HG03558 (cell line): ENCODE measurements at regions not wholly inside any gene's neighbourhood (a gene's known extent, or its start where the extent isn't known, plus 50 kb on each side); places are given as distances from the start of the nearest gene placed in this dataset.

ENCODE experiments used
- ATAC-seq: cut with Tn5 transposase; IDR thresholded peaks from one replicate; pipeline ENCODE4 v1.9.1; 2021; ENCODE audit warnings: moderate number of reproducible peaks; ENCODE audit not compliant: unreplicated experiment; ENCODE audit errors: extremely low read depth

DNA sequence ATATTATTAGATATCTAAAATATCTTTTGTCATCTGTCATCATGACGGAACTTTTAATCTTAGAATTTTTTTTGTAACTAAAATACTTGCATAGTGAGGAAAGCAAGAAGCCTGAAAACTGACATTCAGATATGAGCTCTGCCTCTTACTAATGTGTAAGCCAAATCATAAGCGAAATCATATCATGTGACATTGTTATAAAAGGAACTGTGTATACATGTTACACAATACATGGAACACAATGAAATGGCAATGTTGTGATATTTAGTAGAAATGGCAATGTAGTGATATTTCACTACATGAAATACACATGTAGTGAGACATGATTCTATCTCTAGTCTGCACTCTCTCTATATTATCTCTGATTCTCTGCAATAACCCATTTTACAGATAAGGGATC, 1016.4 kb upstream of the PIK3C3 start:
- no peak for ATAC-seq

DNA sequence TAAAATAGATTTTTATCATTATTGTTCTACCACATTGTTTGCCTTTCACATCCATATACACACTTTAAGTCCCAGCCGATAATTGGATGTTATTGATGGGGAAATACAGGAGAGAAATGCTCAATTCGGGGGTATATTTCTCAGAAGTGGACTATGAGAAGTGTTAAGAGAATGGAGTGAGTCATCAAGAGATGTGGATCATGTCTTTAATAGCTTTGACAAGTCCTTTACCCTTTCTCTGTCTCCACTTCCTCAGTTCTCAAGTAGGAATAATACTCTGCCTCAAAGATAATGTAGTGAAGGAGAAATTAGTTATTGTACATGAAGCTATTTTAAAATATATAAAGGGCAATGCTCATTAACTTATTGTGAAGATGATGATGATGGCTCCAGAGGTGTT, 1017.6 kb upstream of the PIK3C3 start:
- ATAC-seq: no peak

DNA sequence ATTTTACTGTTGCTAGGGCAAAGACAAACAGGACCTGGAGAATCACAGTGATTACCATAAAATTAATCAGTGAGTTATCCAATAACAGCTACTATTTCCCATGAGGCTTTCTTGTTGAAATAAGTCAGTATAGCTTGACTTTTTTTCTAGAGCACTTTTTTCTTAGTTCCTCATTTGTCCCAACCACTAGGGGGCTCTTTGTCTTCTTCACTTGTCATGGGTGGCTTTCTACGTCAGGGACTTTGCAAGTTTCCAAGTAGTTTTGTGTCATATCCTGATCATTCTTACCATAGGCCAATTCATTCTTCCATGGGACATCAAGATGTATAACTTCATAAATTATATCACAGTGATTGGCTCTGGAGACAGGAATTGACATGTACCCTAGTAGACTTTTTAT, 1019.6 kb upstream of the PIK3C3 start:
- no peak for ATAC-seq

DNA sequence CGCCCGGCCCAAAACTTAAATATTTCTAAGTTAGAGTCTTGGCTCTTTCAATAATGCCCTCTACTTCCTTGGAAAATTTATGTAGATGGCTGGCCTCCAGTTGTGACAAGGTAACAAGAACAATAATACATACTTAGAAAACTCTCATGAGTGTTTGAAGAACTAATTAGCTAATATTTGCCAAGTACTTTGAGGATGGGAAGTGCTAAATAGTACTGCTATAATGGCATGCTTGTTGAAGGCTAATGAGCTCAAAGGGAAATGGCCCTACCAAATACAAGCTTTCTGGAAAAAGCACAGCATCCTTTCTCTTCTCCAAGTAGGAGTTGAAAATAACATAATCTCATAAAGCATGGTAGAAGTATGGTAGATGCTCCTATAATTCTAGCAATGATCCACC, 1022.2 kb upstream of the PIK3C3 start:
- ATAC-seq: no peak

DNA sequence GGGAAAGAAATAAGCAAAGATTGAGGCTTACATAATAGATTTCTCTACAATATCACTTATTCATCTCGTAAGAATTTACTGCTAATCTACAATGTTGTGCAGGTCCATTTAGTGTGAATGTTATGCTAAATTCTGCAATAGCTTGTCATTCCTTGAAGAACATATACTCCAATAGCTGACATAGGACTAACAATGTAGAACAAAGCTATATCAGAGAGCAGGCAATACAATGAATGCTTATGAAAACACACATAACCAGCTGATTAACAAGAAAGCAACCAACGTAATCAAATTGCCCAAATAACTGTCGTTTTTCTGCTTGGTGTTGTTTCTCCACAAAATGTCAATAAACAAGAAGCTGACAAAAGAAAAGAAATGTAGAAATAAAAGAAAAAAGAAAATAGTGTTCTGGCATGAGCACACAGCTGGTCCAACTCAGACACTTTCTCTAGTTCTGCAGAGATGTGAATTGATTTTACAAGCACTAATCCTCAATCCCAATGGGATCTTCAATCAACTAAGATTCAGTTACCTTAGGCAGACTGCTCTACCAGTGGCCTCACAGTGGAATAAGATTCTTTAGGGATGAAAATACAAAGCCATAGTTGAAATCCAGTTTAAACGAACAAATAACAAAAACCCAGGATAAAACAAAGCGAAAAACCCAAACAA, 1024.7 kb upstream of the PIK3C3 start:
- ATAC-seq: no peak

DNA sequence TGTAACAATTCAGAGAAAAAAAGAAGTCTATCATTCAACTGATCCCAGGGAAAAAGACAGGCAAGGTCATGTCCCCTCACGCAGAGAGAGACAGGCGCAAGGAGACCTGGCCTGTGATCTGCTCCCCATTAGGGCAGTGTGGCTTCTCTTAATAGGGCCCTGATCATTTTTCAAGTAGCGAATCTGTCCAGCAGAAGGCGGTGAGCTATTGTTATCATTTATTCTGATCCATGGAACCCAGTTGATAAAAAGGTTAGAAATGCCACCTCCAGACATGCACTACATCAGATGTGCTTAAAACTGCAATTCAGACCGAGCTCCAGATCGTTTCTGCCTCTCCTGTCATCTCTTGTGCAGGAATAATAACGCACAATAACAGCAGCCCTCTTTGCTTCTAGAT, 1025.6 kb upstream of the PIK3C3 start:
- ATAC-seq: no peak

DNA sequence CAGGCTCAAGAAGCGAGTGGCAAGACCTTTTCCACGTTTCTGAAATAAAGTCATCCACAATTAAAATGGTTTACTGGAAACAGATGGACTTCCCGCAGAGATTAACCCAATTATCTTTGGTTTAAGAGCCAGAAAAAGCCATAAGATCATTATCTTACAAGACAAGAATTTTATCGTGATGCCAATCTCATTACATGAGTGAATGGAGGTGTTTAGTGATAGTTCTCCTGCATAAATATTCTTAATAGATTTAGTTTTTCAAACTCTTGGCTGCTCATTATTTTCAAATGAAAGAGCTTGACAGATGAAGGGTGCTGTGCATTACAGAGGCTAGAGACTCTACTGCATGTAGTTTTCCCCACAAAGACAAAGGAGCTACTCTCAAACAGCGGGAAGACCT, 1028.4 kb upstream of the PIK3C3 start:
- no peak for ATAC-seq

DNA sequence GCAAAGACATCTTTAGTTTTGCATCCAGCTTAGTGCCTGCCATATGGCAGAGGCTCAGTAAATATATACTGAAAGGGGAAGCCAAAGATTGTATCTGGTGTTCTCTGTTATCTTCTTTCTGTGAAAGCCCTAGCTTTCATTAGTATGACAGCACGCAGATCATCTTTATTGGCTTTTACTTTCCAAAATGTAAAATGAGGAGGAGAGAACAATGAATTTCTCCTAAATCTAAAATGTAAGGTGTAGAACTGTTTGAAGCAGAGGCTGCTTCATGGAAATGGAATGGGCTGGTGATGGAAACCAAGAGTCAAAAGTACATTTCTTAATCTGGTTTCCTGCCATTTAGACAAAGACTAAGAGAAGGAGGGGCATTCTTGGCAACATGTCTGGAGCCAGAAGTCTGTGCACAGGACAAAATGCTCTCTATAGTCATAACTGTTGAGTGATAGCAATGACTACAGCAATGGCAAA, 1029.9 kb upstream of the PIK3C3 start:
- no peak for ATAC-seq

DNA sequence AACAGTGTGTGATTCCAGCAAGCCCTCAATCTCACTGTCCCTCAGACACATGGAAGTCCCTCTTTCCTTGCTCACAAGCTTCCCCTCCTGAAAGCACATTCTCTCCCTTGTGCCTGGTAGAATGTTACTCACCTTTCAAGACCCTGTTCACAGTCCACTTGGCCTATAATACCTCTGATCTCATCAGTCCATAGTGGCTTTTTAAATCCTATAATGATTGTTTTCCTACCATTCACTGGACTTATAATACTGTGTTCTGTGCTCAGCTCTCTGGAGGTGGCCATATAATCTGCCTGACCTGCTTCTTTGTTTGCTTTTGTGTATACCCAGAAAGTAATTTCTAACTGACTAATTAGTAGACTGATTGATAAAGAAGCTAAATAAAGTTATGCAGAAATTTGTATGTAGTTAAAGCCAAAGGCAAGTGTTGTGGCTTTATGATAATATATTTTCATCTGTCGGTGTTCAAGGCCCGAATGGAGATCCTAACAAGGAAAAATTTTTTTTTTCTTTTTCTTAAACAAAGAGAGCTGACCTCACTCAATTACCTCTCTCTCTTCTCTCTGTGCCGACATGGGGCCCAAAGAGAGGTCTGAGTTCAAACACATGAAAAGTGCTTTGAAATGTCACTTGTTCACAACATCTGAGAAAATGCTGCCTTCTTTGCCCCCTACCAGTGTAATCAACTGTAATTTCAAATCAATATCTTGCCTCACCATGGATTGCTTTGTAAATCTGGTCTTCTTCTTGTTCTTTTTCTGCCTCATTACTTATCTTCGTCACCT, 1033.0 kb upstream of the PIK3C3 start:
- ATAC-seq: no peak

DNA sequence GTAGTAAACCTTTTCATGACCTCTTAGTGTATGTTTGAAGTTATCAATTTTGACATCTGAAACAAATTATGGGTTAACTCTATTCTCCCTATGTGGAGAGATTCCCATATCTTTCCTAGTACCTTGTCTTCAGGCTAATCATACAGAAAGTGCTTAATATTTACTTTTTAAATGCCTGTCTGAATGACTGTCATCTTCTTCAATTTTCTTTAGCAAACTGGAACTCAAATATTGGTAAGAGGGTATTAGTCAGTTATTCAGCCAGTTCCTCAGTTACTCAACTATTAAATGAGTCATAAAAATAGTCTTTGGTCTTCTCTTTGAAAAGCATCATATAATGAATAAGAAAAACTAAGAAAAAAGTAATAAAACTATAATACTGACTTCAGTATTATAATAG, 1038.0 kb upstream of the PIK3C3 start:
- no peak for ATAC-seq

DNA sequence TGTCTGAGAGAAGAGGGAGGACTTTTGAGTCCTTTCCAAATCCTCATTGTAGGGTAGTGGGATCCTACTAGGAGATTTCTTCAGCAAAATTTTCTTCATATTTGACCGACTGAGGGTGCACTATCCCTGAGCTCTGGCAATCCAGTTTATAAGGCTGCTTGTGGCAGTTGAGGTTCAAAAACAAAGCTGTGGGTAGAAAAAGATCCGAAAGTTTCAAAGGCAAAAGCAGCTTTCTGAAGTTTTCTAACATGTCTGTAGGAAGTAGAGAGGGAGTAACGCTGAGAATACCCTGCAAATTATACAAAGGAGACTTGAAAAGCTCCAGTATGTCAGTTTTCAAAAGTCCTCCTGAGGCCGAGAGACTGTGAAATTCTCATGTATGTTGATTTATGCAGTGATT, 1039.3 kb upstream of the PIK3C3 start:
- ATAC-seq: no peak

DNA sequence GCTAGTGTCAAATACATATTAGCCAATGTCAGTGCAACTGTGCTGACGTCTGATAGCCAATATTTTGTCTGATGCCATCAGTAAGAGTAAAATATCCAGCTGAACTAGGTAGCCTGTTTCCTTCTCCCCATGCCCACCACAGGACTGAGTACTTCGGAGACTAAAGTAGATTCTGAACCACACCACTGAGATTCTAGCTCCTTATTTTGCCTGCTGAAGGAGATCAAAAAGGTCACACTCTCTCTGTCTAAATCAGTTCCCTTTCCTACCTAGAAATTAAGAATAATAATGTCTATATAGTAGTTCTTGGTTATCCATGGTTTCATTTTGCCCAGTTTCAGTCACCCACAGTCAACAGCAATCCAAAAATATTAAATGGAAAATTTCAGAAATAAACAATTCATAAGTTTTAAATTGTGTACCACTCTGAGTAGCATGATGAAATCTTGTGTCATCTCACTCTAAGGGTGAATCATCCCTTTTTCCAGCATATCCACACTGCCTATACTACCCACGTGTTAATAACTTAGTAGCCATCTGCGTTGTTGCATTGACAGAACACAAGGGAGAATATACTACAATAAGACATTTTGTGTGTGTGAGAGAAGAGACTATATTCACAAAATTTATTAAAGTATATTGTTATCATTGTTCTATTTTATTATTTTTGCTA, 1043.3 kb upstream of the PIK3C3 start:
- no peak for ATAC-seq

DNA sequence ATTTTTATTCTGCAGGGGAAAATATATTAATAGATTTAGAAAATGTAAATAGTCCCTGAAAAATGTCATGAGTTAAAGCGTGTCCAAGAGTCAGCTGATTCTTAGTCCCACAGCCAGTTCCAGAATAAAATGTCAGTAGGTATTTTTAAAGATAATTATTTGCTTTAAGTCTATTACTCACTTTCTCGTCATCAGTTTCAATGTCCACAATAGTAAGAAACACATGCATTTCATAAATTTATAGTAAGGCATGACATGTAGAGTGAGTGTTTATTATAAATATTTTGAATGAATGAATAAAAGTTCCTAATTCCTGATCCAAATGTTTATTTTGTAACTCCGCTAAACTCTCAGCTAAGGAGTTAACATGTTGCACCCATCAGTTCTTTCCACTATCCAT, 1044.0 kb upstream of the PIK3C3 start:
- ATAC-seq: no peak

DNA sequence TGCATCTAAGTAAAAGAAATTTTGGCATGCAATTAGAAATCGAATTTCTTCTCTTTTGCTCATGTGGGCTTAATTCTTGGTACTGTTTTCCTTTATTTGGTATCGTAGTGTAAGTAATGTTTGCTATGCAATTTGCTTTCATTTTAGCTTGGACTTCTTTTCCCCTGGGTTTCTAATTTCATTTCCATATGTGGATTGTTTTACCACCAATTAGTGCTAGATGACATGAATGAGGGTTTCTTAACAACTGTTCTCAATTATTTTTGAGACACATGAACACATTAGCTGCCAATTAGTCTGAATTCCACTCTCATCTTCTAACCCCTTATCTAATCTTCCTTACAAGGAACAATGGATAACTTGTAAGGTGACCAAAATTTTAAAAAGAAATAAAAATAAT, 1047.2 kb upstream of the PIK3C3 start:
- ATAC-seq: no peak

DNA sequence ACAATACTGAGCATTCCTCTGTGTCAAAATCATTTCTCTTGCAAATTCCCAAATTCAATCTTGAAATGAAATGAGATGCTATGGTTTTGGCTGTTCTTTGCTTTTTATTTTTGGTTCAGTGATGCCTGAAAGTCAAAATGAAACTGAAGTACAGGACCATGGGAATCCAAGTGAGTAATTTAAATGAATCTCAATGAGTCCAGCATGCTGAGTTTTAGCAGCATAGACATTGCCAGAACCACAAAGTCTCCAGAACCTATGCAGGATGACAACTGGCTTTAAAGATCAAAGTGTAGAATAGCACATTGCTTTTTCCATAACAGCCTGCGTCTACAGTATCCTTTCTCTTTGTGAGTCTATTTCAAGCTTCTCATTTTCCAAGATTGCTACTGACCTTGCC, 1050.7 kb upstream of the PIK3C3 start:
- ATAC-seq: no peak

DNA sequence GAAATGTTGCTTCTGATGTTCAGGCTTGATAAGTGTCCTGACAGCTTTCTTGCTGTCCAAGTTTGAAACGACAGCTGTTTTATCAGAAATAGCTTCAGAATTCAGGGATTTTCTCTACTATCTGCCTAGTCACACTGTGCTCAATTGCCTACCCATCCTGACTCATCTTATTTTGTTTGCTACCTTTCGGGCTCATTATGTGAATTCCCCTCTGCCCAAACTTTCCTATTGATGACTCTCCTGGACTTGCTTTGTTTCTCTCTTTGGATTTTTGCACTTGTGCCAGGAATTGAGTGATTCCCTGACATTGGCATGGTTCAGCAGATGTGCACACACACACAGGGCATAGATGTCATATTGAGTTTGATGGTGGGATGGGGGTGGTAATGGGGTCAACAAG, 1052.6 kb upstream of the PIK3C3 start:
- no peak for ATAC-seq

DNA sequence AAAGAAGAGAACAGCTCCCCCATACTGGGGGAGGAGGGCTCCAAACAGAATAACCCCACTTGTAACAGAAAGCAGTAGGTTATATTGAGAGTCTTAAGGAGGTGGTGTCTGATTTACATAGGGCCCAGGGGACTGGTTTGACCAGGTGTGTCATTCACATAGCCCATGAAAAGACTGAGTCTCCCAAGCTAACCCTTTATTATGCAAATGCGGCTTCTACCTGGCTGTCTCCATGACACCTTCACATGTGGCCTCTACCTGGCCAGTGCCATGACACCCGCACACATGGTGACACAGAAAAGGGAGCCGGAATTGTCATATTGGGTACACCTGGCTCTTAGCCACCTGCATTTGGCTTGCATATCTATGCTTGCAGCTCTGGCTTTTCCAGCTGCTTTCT, 1057.2 kb upstream of the PIK3C3 start:
- no peak for ATAC-seq

DNA sequence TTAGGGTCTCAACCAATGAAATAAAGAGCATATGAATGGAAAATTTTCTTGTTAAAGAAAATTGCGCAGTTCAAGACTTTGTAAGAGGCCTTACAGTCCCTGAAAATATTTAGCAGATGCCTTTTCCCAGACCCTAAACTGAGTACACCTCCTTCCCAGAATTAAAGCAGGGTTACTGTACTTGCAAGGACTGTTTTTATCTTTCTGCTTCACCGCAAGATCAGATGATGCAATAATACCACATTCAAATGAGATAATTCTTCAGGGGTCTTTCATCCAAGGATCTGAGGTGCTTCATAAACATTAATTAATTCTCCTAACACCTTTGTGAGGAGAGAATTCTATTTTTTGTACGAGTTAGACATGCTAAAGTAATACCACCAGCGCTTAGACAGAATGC, 1071.8 kb upstream of the PIK3C3 start:
- ATAC-seq: no peak

DNA sequence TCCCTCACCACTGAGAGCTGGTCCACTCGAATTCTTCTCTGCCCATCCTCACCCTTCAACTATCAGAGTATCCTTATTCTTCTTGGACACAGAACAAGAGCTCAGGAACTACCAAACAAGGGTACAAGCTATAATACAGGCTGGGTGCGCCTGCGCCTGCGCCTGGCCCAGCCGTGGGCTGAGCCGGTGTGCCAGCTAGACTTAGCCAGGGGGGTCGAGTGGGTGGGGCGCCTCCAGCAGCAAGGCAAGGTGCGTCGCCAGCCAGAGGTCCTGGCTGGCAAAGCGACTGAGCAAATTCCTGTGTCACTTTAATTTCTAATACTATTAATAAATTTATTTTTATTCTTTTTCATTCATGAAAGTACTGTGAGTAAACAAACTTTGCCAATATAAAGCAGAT, 1072.6 kb upstream of the PIK3C3 start:
- ATAC-seq: no peak

DNA sequence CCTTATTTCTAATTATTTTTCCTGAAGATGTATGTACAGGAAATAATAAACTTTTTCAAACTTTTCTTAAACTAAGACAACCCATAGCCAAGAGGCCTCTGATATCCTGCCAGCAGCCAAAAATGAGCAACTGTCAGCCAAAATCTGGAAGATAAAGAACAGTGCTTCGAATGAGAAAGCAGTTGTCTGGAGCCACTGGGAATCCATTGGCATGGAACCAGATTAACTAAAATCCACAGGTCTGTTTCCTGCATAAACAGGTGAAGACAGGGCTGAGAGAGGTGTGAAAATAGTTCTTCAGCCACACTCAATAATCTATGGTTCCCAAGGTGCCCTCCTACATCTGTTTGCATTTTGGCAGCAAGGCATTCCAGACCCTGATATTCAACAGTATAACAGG, 1076.7 kb upstream of the PIK3C3 start:
- no peak for ATAC-seq

DNA sequence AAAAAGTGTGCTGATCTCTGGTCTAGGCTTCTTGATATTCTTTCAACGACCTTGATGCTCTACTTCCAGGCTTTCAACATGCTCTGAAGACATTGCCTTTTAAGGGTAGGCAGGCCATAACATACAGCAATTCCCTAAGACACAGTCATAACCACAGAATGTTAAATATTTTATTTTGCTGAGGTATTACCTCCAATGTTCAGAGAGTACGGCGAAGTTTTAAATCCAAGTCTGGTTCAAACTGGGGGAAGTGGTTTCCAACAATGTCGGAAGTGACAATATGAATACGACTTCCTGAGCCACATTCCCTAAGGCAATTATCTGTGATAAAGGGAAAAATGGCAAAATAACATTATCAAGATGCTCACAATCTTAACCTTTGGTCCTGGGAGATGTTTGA, 1077.9 kb upstream of the PIK3C3 start:
- no peak for ATAC-seq
